Esophagus muscularis mucosa (tissue), 4 donors: ENCODE measurements at regions not wholly inside any gene's neighbourhood (a gene's known extent, or its start where the extent isn't known, plus 50 kb on each side); places are given as distances from the start of the nearest gene placed in this dataset.

Experiments
- DNase-seq: peaks from one replicate; pipeline ENCODE4 v3.0.0-alpha.2; 2017; ENCODE audit errors: extremely low spot score
- H3K27ac ChIP-seq, 4 donors: fragments of 200-600 bp; sonication (generic); replicated peaks in 1 of 4; 1 replicate in 3 of 4; 2 replicates in 1 of 4; pipeline ENCODE4 v1.5.1; 2016 to 2019; ENCODE audit warnings: mild to moderate bottlenecking in 1 of 4
- H3K27me3 ChIP-seq, 4 donors: fragments of 200-600 bp; sonication (generic); one replicate each; pipeline versions ENCODE4 v1.5.1 to v1.6.0; 2016 to 2019
- H3K36me3 ChIP-seq, 4 donors: fragments of 200-600 bp; sonication (generic); one replicate each; pipeline ENCODE4 v1.5.1; 2016 to 2019
- H3K4me1 ChIP-seq, 4 donors: fragments of 200-600 bp; sonication (generic); one replicate each; pipeline ENCODE4 v1.5.1; 2016 to 2019
- H3K4me3 ChIP-seq, 4 donors: fragments of 200-600 bp; sonication (generic); 1 replicate in 2 of 4; 2 replicates in 2 of 4; pipeline ENCODE4 v1.5.1; 2016 to 2019; ENCODE audit warnings: mild to moderate bottlenecking in 4 of 4, moderate library complexity in 1 of 4
- H3K9me3 ChIP-seq, 4 donors: fragments of 200-600 bp; sonication (generic); 1 replicate in 3 of 4; 2 replicates in 1 of 4; pipeline ENCODE4 v1.5.1; 2016 to 2019
- EP300 ChIP-seq: sonication (generic); formaldehyde crosslinking; IDR thresholded peaks from one replicate; pipeline ENCODE4 v1.6.1; 2017; ENCODE audit warnings: antibody characterized with exemption
- POLR2A ChIP-seq: fragments of 450-650 bp; IDR thresholded peaks from one replicate; pipeline ENCODE4 v1.6.1; 2017; ENCODE audit warnings: antibody characterized with exemption, moderate library complexity, mild to moderate bottlenecking, low read depth
- POLR2AphosphoS5 ChIP-seq, 2 donors: sonication (generic); formaldehyde crosslinking; IDR thresholded peaks; one replicate each; pipeline ENCODE4 v1.6.1; 2017; ENCODE audit warnings: antibody characterized with exemption in 2 of 2
- WGBS: methylation state at CpG from one replicate; pipeline ENCODE4 v1.1.5; 2018; 5-methylcytosine and 5-hydroxymethylcytosine counted together
- intact Hi-C: fragments of 100-400 bp; cut with DNase I; formaldehyde crosslinking; loops from one replicate; pipeline ENCODE4 v1.15.1; 2023
- TF ChIP-seq, protein P1 (sequence below), 3 experiments: fragments of 200-600 bp in 2 of 3; fragments of 450-650 bp in 1 of 3; sonication (generic) in 2 of 3; IDR thresholded peaks; one replicate each; pipeline ENCODE4 v1.5.1; 2017 to 2019; ENCODE audit warnings: antibody characterized with exemption in 3 of 3, mild to moderate bottlenecking in 2 of 3, moderate library complexity in 1 of 3

DNA sequence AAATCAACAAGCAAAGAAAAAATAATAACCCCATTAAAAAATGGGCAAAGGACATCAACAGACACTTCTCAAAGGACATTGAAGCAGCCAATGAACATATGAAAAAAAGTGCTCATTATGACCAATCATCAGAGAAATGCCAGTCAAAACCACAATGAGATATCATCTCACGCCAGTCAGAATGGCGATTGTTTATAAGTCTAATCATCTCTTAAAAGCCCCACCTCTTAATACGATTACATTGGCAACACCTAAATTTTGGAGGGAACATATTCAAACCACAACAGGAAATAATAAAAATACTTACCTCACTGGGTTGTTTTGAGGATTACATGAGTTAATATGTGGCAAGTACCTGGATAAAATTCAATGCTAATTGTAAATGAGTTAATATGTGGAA lies 57.1 kb upstream of the PLPPR4 start:
- H3K4me3 ChIP-seq, result no peak overlapping the region
- H3K4me1 ChIP-seq, result no peaks in the 10 kb centered on the region
- no peaks in the 10 kb centered on the region for H3K27me3 ChIP-seq
- H3K36me3 ChIP-seq, result no peaks in the 10 kb centered on the region
- no peak for TF ChIP-seq EP300
- TF ChIP-seq, protein P1, sequence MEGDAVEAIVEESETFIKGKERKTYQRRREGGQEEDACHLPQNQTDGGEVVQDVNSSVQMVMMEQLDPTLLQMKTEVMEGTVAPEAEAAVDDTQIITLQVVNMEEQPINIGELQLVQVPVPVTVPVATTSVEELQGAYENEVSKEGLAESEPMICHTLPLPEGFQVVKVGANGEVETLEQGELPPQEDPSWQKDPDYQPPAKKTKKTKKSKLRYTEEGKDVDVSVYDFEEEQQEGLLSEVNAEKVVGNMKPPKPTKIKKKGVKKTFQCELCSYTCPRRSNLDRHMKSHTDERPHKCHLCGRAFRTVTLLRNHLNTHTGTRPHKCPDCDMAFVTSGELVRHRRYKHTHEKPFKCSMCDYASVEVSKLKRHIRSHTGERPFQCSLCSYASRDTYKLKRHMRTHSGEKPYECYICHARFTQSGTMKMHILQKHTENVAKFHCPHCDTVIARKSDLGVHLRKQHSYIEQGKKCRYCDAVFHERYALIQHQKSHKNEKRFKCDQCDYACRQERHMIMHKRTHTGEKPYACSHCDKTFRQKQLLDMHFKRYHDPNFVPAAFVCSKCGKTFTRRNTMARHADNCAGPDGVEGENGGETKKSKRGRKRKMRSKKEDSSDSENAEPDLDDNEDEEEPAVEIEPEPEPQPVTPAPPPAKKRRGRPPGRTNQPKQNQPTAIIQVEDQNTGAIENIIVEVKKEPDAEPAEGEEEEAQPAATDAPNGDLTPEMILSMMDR (IDR thresholded peaks at IDR 0.05), result no peak
- no peak for TF ChIP-seq POLR2A
- TF ChIP-seq POLR2AphosphoS5 (IDR thresholded peaks at IDR 0.05), result no peak
- DNase-seq, result no peak
- H3K27ac ChIP-seq, result no peak overlapping the region
- H3K9me3 ChIP-seq, result no peaks in the 10 kb centered on the region
- 81% methylated on average over 3 of the region's 3 CpGs for WGBS
- intact Hi-C loops, result no loop called here
